COLO668 (cell line): ENCODE measurements at regions not wholly inside any gene's neighbourhood (a gene's known extent, or its start where the extent isn't known, plus 50 kb on each side); places are given as distances from the start of the nearest gene placed in this dataset.
A peak's percentile ranks its signal among the peaks of the same experiment; 100 is the strongest.
"Not testable (repeated sequence)": the region's sequence is repeated elsewhere in the genome, so short reads cannot be mapped to it uniquely, and the experiment has no call there.

Experiments
- DNase-seq: peaks from one replicate; lab custom pipeline; 2025; ENCODE audit not compliant: unreplicated experiment; lab: John Stamatoyannopoulos, UW

GRCh38 chr13:21228738-21229137 lies 52.3 kb downstream of the MRPL57 start:
- DNase-seq = no peak

- DNase-seq = no peak
These were observed 53.0 kb downstream of the MRPL57 start for GRCh38 chr13:21229241-21230024.

GRCh38 chr13:21230516-21230915 lies 54.1 kb downstream of the MRPL57 start:
- no peak for DNase-seq

GRCh38 chr13:21231426-21231940 lies 55.0 kb downstream of the MRPL57 start:
- DNase-seq = no peak

GRCh38 chr13:21232196-21232595 lies 55.7 kb downstream of the MRPL57 start:
- no peak for DNase-seq

- DNase-seq = no peak
These were observed 56.1 kb downstream of the MRPL57 start for GRCh38 chr13:21232599-21232998.

GRCh38 chr13:21233086-21233485 lies 56.6 kb downstream of the MRPL57 start:
- DNase-seq = no peak

- no peak for DNase-seq
These were observed 58.1 kb downstream of the MRPL57 start for GRCh38 chr13:21234526-21234925.

- no peak for DNase-seq
These were observed 58.7 kb downstream of the MRPL57 start for GRCh38 chr13:21235174-21235573.

- no peak for DNase-seq
These were observed 60.6 kb downstream of the MRPL57 start for GRCh38 chr13:21237081-21237480.

GRCh38 chr13:21238267-21238666 lies 61.8 kb downstream of the MRPL57 start:
- DNase-seq = no peak

GRCh38 chr13:21240586-21240985 lies 64.1 kb downstream of the MRPL57 start:
- DNase-seq = no peak

GRCh38 chr13:21242236-21242635 lies 65.8 kb downstream of the MRPL57 start:
- no peak for DNase-seq

- DNase-seq = peak; percentile 60
These were observed 66.8 kb downstream of the MRPL57 start for GRCh38 chr13:21243045-21243897.

- not testable (repeated sequence) for DNase-seq
These were observed 67.4 kb downstream of the MRPL57 start for GRCh38 chr13:21243898-21244184.

GRCh38 chr13:21246761-21247452 lies 70.4 kb downstream of the MRPL57 start:
- no peak for DNase-seq

GRCh38 chr13:21256351-21256761 lies 79.9 kb downstream of the MRPL57 start:
- DNase-seq = no peak

- no peak for DNase-seq
These were observed 80.4 kb downstream of the MRPL57 start for GRCh38 chr13:21256891-21257290.

- no peak for DNase-seq
These were observed 83.4 kb downstream of the MRPL57 start for GRCh38 chr13:21259571-21260455.

GRCh38 chr13:21260561-21261290 lies 84.3 kb downstream of the MRPL57 start:
- DNase-seq = not testable (repeated sequence)
